HG02943 (cell line): ENCODE measurements at regions not wholly inside any gene's neighbourhood (a gene's known extent, or its start where the extent isn't known, plus 50 kb on each side); places are given as distances from the start of the nearest gene placed in this dataset.
"Not testable (repeated sequence)": the region's sequence is repeated elsewhere in the genome, so short reads cannot be mapped to it uniquely, and the experiment has no call there.

Experiments
- ATAC-seq: cut with Tn5 transposase; IDR thresholded peaks from one replicate; pipeline ENCODE4 v1.9.1; 2021; ENCODE audit warnings: mild to moderate bottlenecking, low read depth, moderate library complexity; ENCODE audit not compliant: unreplicated experiment

GRCh38 chr1:243074224-243074623 lies 180.9 kb downstream of the CEP170 start:
- ATAC-seq, result not testable (repeated sequence)

- not testable (repeated sequence) for ATAC-seq
Observed at GRCh38 chr1:243067056-243067455, 188.0 kb downstream of the CEP170 start.

DNA sequence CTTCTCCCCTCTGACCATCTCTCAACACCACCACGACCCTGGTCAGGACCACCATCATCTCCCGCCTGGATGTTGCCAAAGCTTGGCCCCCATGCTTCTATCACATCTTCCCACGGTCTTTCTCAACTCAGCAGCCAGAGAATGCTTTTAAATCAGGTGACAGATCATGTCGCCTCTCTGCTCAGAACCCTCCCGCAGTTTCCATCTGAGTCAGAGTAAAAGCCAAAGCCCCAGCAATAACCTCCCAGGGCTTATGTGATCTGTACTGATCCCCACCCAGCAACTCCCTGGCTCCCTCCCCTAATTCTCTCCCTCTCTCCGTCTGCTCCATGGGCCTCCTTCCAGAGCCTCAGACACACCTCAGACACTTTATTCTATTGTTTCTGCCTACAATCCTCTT lies 193.1 kb downstream of the CEP170 start:
- ATAC-seq, result not testable (repeated sequence)

GRCh38 chr1:243055510-243055909 lies 199.6 kb downstream of the CEP170 start:
- ATAC-seq, result not testable (repeated sequence)

DNA sequence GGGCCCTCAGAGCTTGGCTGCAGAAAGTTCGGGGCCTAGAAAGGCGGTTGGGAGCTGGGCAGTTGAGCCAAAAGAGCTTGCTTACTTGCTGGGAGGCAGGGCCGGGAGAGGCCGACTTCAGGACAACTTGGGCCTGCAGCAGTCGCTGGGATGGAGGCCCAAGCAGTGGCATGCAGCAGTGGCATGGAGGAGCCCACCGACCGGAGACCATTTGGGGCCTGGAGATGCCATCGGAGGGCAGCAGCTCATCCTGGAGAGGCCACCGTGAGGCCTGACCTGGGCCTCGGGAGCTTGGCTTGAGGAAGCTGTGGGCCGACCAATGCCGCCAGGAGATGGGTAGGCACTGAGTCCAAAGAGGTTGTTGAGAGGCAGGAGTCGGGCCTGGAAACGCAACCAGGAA lies 200.0 kb downstream of the CEP170 start:
- not testable (repeated sequence) for ATAC-seq

- not testable (repeated sequence) for ATAC-seq
Observed at GRCh38 chr1:243054681-243055080, 200.4 kb downstream of the CEP170 start.

- ATAC-seq, result not testable (repeated sequence)
Observed at GRCh38 chr1:243053048-243053447, 202.0 kb downstream of the CEP170 start.

DNA sequence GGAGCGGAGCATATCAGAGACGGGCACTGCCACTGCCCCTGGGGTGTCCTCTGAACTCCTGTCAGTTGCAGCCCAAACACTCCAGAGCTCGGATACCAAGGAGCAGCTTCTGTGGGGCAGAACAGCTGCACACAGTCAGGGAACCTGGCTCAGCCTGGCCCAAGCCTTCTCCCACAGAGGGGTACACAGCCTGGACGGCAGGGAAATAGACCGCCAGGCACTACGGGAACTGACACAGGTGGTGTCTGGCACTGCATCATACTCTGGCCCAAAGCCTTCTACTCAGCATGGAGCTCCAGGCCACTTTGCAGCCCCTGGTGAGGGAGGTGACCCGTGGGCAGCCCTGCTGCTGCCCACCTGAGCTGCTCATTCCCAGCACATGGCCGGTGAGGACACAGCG lies 204.5 kb downstream of the CEP170 start:
- ATAC-seq, result not testable (repeated sequence)

DNA sequence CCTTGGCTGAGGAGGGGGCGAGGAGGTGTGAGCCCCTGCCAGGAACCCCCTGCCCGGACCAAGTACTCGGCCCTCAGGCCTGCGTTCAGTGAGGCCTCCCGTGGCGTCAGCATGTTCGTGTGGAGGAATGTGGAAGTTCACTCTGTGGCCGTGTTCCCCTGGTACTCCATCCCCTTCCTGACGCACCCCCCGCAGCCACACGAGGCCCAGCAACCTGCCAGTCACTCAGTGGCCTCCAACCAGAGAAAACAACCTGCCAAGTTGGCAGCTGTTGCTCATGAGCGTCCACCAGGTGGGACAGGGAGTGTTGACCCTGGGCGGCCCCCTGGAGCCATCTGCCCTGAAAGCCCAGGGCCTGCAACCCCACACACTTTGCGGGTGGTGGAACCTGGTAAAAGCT lies 205.4 kb downstream of the CEP170 start:
- not testable (repeated sequence) for ATAC-seq

DNA sequence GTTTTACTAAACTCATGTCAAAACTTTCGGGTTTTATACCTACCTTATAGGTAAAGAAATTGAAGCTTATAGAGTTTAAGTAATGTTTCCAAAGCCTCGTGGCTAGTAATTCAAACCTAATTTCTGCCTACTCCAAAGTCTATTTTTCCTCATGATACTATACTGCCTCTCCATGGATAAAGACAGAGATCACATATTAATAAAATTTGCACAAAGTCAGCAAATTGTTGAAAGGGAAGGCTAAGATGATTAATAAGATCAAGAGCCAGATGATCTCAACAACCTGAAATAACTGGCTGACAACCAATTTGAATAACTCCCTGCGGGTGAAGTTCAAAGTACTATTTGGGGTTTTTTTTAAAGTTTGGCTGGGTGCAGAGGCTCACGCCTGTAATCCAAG lies 233.7 kb downstream of the CEP170 start:
- not testable (repeated sequence) for ATAC-seq

- not testable (repeated sequence) for ATAC-seq
Observed at GRCh38 chr1:243019030-243019635, 235.9 kb downstream of the CEP170 start.

GRCh38 chr1:243010719-243011118 lies 244.4 kb downstream of the CEP170 start:
- not testable (repeated sequence) for ATAC-seq

GRCh38 chr1:243001003-243001402 lies 254.1 kb downstream of the CEP170 start:
- not testable (repeated sequence) for ATAC-seq

GRCh38 chr1:242992776-242993175 lies 262.3 kb downstream of the CEP170 start:
- ATAC-seq, result not testable (repeated sequence)

GRCh38 chr1:242985096-242985495 lies 270.0 kb downstream of the CEP170 start:
- ATAC-seq, result not testable (repeated sequence)

DNA sequence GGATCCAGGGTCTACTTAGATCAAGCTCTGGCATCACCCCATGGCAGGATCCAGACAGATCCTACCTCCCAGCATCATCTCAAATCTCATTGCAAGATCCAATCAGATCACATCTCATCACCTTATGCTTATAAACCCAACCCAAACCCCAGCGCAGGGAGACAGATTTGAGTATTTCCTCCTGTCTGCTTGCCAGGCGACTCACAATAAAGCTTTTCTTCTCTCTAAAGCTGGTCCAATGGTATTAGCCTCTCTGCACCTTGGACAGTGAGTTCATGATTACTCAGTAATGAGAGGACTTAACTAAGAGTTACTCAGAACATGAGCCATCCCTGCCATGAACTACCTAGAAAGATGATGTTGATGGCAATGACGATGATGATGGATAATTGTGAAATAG lies 281.7 kb downstream of the CEP170 start:
- not testable (repeated sequence) for ATAC-seq

DNA sequence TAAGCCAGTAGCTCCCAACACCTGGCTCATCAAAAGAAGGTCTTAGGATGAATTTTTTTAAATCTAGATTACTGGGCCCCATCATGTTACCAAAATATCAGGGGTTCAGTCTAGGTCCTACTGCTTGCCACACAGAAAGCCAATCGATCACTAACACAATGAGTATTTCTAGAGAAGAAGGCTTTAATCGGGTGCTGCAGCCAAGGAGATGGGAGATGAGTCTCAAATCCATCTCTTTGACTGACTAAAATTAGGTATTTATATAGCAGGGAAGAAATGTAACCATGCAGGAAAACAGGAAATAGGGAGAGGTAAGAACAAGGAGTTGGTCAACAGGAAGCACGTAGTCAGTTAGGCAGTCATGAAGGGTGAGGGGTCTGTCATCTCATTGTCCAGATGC lies 288.2 kb downstream of the CEP170 start:
- no peak for ATAC-seq

DNA sequence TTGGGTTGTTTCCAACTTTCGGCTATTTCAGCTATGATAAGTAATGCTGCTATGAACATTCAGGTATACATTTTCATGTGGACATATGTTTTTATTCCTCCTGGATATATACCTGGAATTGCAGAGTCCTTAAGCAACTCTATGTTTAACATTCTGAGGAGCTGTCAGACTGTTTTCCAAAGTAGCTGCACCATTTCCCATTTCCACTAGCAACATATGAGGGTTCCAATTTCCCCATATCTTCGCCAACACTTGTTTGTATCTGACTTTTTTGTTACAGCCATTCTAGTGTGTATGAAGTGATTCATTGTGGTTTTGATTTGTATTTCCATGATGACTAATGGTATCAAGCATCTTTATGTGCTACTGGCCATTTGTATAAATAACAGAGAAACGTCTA lies 295.7 kb downstream of the CEP170 start:
- ATAC-seq, result not testable (repeated sequence)

- ATAC-seq, result not testable (repeated sequence)
Observed at GRCh38 chr1:242954945-242955344, 300.1 kb downstream of the CEP170 start.

DNA sequence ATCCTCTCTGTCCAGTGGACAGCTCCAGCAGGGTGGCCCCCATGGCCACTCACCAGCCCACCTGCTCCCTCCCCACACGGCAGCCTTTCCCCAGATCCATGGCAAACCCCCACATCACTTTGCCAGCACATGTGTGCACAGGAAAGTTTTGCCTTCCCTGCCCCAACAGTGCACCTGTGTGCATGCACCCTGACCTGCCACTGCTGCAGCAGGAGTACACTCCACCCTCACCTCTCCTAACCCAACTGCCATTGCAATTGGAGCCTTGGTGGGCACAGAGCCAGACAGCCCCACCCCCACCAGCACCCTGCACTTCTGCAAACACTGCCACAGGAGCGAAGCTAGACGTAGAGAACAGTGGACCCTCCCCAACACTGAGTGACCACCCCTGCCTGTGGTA lies 308.9 kb downstream of the CEP170 start:
- no peak for ATAC-seq

- not testable (repeated sequence) for ATAC-seq
Observed at GRCh38 chr1:242936725-242937124, 318.4 kb downstream of the CEP170 start.

DNA sequence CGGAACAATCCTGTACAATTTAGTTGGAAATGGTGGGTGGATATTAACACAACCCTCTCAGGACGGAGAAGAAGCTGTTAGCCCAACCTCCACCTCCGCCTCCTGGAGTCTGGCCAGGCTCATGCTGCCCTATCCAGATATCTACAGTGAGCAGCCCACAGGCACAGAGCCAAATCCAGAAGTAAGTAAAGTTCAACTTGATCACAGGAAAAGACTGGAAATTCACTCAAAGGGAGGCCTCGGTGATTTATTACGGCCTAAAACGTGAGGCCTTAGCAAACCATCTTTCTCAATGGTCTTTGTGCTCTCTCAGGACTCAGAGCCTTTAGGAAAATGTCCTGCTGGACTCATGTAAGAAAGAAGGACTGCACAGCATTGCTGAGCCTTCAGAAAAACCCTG lies 330.4 kb downstream of the CEP170 start:
- ATAC-seq, result not testable (repeated sequence)

GRCh38 chr1:242923603-242924002 lies 331.5 kb downstream of the CEP170 start:
- ATAC-seq, result not testable (repeated sequence)
